KG1 (cell line): ENCODE measurements at regions not wholly inside any gene's neighbourhood (a gene's known extent, or its start where the extent isn't known, plus 50 kb on each side); places are given as distances from the start of the nearest gene placed in this dataset.
"Not testable (repeated sequence)": the region's sequence is repeated elsewhere in the genome, so short reads cannot be mapped to it uniquely, and the experiment has no call there.

Experiments used
- DNase-seq: peaks from one replicate; lab custom pipeline; 2025; lab: John Stamatoyannopoulos, UW

DNA sequence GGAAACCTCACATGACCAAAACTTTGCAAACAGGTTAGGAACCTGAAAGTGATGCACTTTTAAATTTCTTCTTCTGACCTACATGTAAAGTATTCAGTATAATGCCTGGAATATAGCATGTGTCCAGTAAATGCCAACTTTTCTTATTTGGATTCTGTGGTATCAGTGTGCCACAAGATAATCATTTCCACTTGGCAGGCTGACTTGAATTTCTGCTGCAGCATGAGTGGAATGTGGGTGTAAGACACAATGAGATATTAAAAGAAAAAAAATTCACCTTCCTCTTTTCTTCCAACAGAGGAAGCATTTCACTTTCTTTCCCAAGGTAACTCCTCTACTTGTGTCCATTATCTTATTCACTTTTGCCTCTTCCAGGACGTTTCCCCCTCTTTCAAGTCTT, 141.9 kb upstream of the PRKD1 start:
- no peak for DNase-seq

DNA sequence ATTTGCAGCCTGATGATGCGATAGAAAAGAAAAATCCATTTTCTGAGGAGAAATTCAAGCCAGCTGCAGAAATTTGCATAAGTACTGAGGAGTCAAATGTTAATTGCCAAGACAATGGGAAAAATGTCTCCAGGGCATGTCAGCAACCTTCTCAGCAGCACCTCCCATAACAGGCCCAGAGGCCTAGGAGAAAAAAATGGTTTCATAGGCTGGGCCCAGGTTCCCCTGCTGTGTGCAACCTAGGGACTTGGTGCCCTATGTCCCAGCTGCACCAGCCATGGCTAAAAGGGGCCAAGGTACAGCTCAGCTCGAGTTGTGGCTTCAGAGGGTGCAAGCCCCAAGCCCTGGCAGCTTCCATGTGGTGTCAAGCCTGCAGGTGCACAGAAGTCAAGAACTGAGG, 144.8 kb upstream of the PRKD1 start:
- DNase-seq = not testable (repeated sequence)

DNA sequence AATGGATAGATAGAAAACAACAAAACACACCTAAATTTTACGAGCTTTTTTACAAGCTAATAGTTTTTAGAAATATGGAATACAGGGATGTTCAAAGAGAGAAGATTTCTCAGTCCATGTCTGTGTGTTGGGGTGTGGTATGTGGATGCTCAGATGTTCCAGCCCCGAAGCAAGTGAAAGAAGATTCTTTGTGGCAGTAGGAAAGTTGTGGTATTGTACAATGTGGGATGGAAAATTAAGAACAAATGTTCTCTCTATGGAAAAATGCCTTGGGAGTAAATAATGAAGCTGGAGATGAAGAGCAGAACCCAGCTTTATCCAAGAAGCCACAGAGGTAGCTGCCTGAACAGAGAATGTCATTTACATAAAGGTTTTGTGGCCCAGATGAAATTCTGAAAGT, 150.3 kb upstream of the PRKD1 start:
- no peak for DNase-seq

DNA sequence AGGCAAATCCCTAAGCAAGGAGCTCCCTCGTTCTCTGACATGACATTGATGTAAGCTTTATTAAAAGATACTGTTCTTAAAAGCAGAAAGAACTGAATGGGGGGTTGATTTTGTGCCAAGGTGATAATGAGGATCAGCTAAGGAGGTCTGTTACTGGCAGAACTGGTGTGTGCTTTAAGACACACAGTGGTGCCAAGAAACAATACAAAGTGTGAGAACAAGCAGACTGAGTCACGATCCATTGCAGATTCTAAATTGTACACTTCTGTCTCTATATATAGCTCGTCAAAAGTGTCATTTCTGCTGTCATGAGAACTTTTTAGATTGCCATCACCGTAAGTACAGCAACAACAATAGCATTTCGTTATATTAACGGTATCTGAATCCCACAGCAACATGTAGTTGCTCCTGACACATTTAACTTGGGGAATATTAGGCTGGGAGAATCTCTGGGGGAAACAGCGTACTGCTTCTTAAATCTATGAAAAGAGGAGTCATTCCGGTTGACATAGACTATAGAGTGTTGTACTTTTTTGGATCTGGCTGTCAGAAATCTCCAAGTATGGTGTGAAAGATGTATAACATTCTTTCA, 151.3 kb upstream of the PRKD1 start:
- DNase-seq = no peak

DNA sequence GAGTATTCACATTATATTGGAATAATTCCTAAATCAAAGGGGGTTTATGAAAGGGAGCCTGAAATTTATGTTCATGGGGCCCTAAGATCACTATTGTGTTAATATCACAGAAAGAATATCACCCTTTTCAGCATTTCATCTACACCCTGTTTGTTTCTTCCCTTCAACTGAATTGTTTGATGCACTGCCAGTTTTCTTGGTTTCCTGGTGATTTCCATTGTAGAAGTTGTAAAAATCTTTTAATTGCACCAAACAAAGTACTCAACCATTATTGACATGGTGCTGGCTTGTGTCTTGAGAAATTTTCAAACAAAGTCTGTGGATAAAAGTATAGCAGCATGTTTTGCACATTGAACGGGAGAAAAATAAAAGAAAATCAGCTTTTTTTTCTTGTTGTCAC, 154.8 kb upstream of the PRKD1 start:
- no peak for DNase-seq

DNA sequence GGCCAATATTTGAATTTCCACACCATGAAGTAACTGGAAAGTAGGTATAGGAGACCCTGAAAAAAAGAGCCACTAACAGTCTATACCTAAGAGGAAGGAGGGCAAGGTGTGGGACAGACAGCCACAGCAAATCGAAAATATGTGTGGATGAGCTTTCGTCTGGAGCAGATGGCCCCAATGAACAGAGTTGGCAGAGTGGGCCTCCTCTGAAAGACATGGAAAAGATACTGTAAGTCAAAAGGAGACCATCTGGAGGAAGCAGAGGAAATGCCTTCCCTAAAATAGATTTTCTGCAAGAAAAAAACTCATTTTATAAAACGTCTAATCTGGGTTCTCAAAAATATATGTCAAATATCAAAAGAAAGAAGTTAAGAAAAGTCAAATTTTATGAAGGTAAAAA, 157.2 kb upstream of the PRKD1 start:
- DNase-seq = no peak

DNA sequence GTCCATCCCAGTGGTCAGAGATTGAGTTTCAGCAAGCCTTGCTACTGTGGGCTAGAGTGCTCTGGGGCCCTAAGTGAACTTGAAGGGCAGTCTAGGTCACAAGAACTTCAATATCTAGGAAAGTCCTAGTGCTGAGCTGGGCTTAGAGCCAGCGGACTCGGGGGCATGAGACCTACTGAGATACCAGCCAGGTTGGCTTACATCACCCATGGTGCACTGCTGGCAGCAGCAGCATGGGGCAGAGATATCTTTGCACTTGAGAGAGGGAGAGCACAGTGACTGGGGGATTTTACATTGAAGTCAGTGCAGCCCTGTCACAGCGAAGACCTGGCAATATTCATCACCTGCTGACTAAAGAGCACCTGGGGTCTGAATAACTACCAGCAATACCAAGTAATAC, 158.3 kb upstream of the PRKD1 start:
- DNase-seq = no peak

DNA sequence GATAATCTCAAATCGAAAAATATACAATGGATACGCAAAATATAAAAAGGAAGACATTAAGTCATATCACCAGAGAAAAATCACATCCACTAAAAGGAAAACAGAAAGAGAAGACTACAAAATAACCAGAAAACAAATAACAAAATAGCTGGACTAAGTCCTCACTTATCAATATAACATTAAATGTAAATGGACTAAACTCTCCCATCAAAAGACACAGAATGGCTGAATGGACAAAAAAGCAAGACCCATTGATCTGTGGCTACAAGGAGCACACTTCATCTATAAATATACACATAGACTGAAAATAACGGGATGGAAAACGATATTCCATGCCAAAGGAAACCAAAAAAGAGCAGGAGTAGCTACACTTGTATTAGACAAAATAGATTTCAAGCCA, 161.0 kb upstream of the PRKD1 start:
- DNase-seq = no peak

DNA sequence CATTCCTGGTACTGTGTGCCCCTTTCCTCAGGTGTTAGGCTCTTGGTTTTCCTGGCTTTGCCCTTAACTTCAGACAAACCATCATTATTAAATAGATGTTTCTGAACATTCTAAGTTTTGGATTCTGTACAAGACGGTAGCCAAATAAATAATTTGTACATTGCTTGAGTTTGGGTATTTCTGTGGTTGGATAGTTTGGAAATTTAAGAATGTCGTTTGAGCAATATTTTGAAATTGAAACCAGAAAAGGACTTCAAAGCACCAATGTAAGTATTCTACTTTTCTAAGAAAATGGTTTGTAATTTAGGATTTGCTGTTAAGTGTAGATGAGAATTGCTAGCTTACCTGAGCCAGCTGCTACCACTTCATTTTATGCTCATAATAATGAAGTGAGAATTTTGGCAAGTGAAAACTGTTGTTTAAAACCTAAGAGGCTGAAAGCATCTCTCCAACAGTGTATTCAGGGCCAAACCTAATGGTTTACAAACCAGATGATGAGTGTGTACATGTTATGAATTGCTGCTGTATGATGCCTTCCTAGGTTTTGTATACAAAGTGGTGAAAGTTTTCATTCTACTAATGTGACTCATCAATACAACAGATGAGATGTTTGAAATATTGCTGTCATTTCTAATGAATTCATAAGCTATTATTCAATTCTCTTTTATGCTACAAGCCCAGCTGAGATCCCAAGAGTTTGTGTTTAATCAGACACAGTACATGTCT, 181.5 kb upstream of the PRKD1 start:
- no peak for DNase-seq

DNA sequence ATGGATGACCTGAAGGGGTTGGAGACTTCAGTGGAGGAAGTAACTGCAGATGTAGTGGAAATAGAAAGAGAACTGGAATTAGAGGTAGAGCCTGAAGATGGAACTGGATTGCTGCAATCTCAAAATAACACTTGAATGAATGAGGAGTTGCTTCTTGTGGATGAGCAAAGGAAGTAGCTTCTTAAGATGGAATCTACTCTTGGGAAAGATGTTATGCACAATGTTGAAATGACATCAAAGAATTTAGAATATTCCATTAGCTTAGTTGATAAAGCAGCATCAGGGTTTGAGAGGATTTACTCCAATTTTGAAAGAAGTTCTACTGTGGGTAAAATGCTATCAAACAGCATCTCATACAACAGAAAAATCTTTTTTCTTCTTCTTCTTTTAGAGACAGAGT, 186.4 kb upstream of the PRKD1 start:
- DNase-seq = no peak

DNA sequence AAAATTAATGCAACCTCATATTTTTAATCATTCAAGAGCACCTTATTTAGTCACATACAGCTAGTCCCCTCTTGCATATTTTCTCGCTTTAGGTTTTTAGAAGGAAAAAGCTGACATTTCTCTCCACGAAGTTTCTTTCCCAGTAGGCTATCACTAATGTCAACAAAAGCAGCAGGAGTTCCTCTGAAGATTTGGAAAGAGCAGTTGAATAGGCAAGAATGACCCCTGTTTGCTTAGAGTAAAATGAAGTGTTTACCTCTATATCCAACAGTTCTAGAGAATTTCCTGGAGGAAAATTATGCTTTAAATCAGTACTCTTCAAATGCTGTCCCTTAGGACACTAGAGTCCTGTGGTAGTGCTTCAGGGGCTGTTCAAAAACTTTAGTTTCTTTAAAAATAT, 188.1 kb upstream of the PRKD1 start:
- DNase-seq = no peak

DNA sequence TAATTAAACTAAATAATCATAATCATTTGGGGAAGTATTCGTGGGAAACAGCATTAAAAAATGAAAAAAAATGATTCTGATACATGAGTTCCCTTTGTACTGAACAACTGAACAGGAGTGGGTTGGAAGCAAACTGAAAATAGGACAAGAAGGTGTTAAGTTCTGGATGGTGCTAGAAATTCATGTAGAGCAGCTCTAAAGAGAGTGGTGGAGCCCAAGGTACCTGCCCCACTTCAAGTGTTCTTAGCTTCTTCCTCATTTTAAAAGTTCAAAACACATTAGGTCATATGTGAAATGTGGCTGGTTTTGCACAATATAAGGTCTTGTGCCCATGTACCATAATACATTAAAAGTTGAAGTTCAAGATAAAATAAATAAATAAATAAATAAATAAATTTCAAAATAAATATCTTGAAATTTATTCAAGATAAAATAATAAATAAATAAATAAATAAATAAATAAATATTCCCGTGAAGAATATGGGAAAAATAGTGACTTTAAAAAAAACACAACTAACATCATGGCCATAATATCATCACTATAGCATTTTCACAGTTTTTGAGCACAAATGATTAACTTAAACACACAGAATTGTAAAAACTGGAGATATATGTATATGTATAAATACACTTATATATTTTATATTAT, 191.5 kb upstream of the PRKD1 start:
- no peak for DNase-seq

DNA sequence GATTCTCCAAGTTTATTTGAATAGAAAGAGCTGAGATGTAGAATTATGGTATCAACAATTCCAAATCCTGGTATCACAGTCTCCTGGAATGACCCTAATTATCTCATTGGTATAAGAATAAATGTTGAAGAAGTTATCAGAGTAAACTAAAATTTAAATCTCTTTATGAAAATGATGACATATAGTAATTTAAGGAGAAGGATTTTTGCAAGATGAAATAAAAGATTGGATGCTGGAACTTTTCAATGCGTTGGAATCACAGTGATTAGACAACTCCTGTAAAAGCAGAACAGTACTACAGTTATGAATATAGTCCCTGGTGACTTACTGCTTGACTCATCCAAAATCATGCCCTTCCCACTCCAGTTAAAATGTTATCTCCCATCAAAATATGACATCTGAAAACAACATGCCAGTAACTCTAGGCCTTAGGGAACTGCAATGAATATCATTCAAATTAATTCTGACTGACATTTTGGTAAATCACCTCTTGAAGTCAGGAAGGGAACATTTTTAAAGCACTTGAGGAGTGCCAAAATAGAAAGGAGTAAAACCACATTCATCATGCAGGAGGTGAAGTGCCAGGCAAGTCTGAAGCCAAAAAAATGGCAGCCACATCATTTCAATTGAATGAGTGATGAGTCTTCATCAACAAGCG, 197.8 kb upstream of the PRKD1 start:
- no peak for DNase-seq

DNA sequence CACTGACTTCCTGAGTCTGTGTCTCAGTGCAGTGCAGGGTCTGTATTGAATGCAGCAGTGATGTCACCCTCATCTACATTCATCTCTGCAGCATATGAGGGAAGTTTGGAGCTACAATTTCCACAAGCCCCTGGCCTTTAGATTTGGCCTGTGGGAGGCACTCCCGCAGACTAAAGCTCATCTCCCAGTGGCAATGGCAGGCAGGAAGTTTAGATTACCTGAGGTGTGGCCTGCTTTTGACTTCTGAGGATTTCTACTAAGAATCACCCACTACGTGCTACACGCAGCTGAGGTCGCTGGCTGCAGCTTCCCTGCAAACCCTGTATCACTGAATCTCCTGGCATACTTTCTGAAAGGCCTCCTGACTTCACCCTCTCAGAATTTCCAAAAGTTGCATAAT, 202.2 kb upstream of the PRKD1 start:
- no peak for DNase-seq

DNA sequence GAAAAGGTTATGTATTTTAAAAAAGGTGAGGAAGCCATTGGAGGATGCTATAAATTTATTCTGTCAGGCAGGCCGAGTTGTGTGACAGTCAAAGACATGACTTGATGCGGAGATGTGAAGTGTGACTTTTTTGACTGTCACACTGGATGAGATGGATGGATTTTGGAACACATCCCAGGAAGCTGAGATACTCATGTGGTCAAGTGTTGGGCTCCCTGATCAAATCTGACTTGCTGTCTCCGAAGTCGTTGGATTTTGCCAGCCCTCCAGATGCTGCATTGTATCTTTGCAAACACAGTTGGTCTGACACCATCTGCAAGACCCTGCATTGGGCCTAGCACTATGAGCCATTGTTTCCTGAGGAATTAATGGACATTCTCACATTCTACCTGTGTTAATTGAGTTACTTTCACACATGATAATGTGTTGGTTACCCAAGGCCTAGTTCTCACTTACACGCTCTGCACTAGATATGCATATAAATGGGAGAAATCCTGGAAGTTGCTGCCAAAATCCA, 204.0 kb upstream of the PRKD1 start:
- DNase-seq = no peak

DNA sequence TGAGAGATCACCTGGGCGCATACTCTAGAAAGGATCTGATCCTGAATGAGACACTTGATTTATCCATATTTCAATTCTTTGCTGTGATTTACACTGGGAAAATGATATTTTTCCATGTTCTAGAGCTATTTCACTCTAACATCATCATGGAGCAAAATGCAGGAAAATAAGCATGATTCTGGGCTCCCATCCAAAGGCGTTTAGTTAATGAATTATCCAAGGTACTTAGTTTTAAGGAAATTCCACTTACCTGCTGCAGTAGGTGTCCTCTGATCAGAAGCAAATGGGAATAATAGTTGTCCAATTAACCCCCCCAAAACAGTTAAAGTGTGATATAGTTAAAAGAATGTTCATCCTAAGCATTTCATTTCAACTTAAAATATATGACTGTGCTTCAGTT, 204.5 kb upstream of the PRKD1 start:
- DNase-seq = no peak

DNA sequence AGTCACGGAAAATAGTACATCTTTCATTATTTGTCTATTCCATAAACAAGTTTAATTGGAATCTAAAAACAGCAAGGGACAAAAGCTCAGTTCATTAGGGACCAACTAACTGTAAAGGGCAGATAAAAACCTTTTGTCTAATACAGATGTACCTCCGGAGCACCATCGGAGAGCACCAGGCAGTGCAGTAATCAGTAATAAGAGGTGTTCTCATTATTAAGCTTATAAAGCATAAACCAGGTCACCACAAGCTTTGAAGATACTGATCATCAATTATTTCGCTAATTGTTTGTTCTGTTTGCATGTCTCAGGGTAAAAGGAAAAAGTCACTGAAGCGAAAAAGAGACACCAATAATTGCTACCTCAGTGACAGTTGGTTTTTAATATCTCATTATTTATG, 207.3 kb upstream of the PRKD1 start:
- DNase-seq = no peak

DNA sequence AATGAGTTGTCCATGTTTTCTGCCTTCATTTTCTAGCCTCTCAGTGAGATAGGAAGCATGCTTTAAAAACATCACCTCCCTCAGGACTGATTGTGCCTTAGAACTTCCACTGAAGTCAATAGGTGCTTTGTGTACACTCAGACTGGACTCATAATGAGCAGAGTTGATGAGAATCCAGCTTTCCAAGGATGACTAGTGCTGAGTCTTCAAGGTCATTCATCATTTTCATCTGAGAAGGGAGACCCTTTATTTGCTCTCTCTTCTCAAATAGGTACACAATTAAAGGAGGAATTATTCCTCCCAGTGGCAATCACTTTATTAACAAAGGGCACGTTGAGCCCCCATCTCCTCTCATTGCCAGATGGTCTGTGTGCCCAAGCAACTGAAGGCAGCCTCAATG, 210.9 kb upstream of the PRKD1 start:
- no peak for DNase-seq

DNA sequence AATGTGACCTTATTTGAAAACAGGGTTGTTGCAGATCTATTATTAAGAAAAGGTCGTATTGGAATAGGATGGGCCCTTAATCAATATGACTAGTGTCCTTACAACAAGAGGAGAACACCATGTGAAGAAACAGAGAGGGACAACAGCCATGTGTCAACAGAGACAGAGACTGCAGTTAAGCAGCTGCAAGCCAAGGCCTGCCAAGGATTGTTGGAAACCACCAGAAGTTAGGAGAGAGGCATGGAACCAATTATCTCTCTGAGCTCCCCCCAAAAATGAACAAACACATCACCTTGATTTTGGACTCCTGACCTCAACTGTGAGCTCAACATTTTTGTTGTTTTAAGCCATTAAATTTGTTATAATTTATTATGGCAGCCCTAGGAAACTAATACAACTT, 214.6 kb upstream of the PRKD1 start:
- DNase-seq = no peak

DNA sequence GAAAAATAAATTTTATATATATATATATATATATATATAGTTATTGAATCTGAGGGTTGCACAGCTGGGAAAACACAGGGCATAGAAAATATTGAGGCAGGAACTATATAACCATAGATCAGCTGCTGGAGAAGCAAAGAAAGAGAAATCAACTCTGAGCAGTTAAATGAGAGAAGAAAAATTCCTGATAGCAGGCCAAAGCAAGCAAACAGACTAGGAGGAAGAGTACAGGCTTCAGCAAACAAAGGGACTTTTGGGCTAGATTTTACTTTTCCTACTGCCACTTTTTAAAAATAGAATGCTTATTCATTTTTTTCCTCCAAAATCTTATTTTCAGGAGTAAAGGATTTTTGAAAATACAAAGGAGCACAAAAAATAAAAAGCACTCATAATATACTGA, 216.0 kb upstream of the PRKD1 start:
- DNase-seq = no peak

DNA sequence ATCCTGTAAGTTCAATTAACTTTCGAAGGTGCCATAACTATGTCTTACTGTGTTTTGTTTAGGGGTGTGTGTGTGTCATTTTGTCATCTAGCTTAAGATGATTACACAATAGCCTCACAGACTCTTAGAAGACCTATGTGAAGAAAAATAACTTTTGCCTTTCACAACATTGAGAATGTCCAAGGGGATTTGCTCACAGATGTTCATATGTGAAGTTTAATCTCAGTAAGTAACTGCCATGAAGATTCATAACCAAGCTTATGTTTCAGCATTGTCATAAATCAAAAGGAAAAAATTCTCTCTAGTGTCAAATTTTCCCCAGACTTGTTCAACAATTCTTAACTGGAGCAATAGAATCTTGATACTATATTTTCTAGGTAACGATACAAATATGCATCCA, 226.1 kb upstream of the PRKD1 start:
- DNase-seq = no peak

DNA sequence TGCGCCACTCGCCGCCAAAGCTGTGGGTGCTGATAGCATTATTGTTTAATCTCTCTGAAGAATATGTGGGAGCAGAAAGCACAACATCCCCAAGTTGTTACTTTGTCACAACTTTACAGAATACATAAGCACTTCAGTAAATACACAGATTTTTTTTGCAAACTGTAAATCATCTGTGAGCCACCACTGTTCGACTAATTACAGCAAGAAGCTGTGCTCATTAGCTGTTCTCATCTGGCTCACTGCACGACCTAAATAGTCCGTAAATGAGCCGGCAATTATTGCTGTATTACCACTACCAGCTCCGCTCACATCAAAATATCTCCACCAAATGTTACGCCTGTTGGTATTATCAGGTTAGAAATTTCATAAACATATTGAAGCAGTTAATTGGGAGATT, 228.9 kb upstream of the PRKD1 start:
- DNase-seq = no peak

DNA sequence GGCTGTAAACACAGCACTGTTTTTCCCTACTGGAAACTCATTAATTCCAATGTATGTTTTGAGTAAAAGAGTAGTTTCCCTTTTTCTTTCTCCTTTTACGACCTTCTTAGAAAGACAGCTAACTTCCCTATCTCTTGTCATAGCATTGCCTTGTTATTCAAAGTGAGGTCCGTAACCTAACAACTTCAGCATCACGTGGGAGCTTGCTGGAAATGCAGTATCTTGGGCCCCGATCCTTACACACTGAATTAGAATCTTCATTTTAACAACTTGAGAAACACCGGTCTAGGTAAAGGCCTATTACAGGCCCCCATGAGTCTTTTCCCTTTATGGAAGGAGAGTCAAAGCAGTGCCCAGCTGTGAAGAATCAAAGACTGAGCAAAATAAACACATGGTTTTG, 230.7 kb upstream of the PRKD1 start:
- no peak for DNase-seq
